ENCODE measurements at regions not wholly inside any gene's neighbourhood (a gene's known extent, or its start where the extent isn't known, plus 50 kb on each side); places are given as distances from the start of the nearest gene placed in this dataset.

DNA sequence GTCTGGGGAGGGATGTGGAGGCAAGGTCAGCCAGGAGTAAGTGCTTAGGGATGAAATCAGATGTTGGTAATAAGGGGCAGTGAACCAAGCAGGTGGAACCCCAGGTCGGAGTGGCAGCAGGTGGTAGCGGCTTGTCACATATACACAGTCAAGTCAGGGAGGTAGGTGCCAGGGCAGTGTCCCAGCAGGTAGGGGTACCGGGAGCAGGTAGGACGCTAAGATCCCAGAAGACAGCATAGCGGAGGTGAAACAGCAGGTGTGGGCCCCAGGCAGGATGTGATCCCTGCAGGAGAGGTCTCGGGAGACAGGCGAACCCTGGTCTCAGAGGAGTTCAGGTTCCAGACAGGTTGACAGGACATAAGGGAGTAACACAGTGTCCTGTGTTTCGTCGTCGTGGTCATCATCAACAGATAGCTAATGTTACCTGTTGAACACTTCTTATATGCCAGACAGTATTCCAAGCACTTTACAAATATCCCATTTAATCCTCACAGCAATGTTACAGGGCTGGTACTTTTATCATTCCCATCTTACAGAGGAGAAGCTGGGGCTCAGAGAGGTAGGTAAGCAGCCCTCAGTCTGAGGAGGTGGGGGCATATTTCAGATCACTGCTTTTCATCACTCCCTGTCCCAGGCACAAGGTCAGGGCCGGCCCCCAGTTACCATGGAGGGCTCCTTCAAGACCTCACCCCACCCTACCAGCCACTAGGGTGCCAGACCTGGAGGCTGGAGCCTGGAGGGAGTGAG lies 241.6 kb downstream of the UACA start:
- H2AK5ac ChIP-seq (ENCODE audit: low read depth, low read length) = no peak overlapping the region
- ATAC-seq (ENCODE audit: low read depth) (no peak), DNase-seq (no peak)
- H2AK9ac ChIP-seq (replicated peaks; ENCODE audit: low read depth, low read length, poor library complexity) = no peak overlapping the region
- peaks cover 91% of the 10 kb centered on the region for H3K27me3 ChIP-seq (ENCODE audit: control insufficient read depth, insufficient read depth, low read length)
- H3K9me1 ChIP-seq (ENCODE audit: insufficient read depth, low read length) = no peaks in the 10 kb centered on the region
- H3K4me2 ChIP-seq (ENCODE audit: low read depth, low read length) = no peak overlapping the region
- H3K4ac ChIP-seq (ENCODE audit: low read depth, low read length) = no peak overlapping the region
- BruUV-seq (replicated peaks) = no TSS peak
- peaks cover 2% of the 10 kb centered on the region; the same call in 1 of the 2 replicates for H3K4me1 ChIP-seq (ENCODE audit: control insufficient read depth, insufficient read depth, low read length)
- H3K4me3 ChIP-seq (ENCODE audit: insufficient read depth, low read depth, low read length) = no peak overlapping the region
- no peak overlapping the region for H3K27ac ChIP-seq (ENCODE audit: insufficient read depth, low read length)
- no peak overlapping the region for H2BK15ac ChIP-seq (ENCODE audit: low read depth, low read length)
- no peak overlapping the region for H2AFZ ChIP-seq (replicated peaks; ENCODE audit: low read length, poor library complexity)
- POLR2A ChIA-PET (ENCODE audit: unreplicated experiment) = no interaction called here
- no peak overlapping the region for H2BK20ac ChIP-seq (ENCODE audit: low read depth, low read length)
- no peak overlapping the region for H3K18ac ChIP-seq (ENCODE audit: low read depth, low read length)
- no peak overlapping the region for H4K5ac ChIP-seq (ENCODE audit: low read depth, low read length)
- no peak overlapping the region for H2BK120ac ChIP-seq (ENCODE audit: low read depth, low read length)
- H3K56ac ChIP-seq (ENCODE audit: extremely low read depth, insufficient read depth, low read length) = no peak overlapping the region
- no peak overlapping the region for H2BK5ac ChIP-seq (ENCODE audit: low read depth, low read length, poor library complexity, severe bottlenecking)
- H4K91ac ChIP-seq (ENCODE audit: insufficient read depth, low read depth, low read length) = no peak overlapping the region
- H3K79me1 ChIP-seq (ENCODE audit: low read depth in 1 of 2, low read length in 2 of 2) = no peaks in the 10 kb centered on the region
- dilution Hi-C loops (cut with HindIII; ENCODE audit: low sequenced_read_pairs, unreplicated experiment) = no loop called here
- intact Hi-C loops (cut with micrococcal nuclease) = no loop called here
- no peaks in the 10 kb centered on the region for H3K9me3 ChIP-seq (ENCODE audit: control insufficient read depth, insufficient read depth, low read length)
- CTCF ChIA-PET = no interaction called here
- in situ Hi-C loops (cut with MboI; ENCODE audit: low sequenced_read_pairs) = no loop called here
- H3K14ac ChIP-seq (replicated peaks; ENCODE audit: low read depth, low read length) = no peak overlapping the region
- H3K36me3 ChIP-seq (ENCODE audit: control insufficient read depth, insufficient read depth, low read length) = no peaks in the 10 kb centered on the region
- 90% methylated on average over 6 of the region's 11 CpGs; no CpG with 5 or more reads in 1 of the 2 experiments for WGBS, 2 experiments (ENCODE audit: extremely low coverage in 2 of 2, insufficient read length in 1 of 2)
- TF ChIP-seq MAZ (IDR thresholded peaks at IDR 0.05; ENCODE audit: borderline replicate concordance, low read depth, low read length) (no peak), CEBPB (IDR thresholded peaks at IDR 0.05; ENCODE audit: low read depth, low read length) (no peak), POLR2A (IDR thresholded peaks at IDR 0.05; ENCODE audit: low read depth, low read length) (no peak), MXI1 (IDR thresholded peaks at IDR 0.05; ENCODE audit: borderline replicate concordance, low read depth, low read length) (no peak)
- TF ChIP-seq, protein P1, sequence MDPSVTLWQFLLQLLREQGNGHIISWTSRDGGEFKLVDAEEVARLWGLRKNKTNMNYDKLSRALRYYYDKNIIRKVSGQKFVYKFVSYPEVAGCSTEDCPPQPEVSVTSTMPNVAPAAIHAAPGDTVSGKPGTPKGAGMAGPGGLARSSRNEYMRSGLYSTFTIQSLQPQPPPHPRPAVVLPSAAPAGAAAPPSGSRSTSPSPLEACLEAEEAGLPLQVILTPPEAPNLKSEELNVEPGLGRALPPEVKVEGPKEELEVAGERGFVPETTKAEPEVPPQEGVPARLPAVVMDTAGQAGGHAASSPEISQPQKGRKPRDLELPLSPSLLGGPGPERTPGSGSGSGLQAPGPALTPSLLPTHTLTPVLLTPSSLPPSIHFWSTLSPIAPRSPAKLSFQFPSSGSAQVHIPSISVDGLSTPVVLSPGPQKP (IDR thresholded peaks at IDR 0.05; ENCODE audit: borderline replicate concordance, low read depth, low read length) = no peak
- TF ChIP-seq, protein P2, sequence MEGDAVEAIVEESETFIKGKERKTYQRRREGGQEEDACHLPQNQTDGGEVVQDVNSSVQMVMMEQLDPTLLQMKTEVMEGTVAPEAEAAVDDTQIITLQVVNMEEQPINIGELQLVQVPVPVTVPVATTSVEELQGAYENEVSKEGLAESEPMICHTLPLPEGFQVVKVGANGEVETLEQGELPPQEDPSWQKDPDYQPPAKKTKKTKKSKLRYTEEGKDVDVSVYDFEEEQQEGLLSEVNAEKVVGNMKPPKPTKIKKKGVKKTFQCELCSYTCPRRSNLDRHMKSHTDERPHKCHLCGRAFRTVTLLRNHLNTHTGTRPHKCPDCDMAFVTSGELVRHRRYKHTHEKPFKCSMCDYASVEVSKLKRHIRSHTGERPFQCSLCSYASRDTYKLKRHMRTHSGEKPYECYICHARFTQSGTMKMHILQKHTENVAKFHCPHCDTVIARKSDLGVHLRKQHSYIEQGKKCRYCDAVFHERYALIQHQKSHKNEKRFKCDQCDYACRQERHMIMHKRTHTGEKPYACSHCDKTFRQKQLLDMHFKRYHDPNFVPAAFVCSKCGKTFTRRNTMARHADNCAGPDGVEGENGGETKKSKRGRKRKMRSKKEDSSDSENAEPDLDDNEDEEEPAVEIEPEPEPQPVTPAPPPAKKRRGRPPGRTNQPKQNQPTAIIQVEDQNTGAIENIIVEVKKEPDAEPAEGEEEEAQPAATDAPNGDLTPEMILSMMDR (conservative IDR thresholded peaks at IDR 0.05; ENCODE audit: low read depth, low read length) = no peak
- H3K9ac ChIP-seq (ENCODE audit: low read depth, low read length) = no peak overlapping the region
- H4K20me1 ChIP-seq (ENCODE audit: insufficient read depth, low read length) = no peaks in the 10 kb centered on the region
- H3K23ac ChIP-seq (ENCODE audit: low read depth, low read length) = no peak overlapping the region
- no peak overlapping the region for H4K8ac ChIP-seq (ENCODE audit: low read depth in 2 of 2, low read length in 2 of 2)
